CD4-positive, alpha-beta T cell treated with Interleukin-15 for 1 hour (primary cell): ENCODE measurements at regions not wholly inside any gene's neighbourhood (a gene's known extent, or its start where the extent isn't known, plus 50 kb on each side); places are given as distances from the start of the nearest gene placed in this dataset.
"Not testable (repeated sequence)": the region's sequence is repeated elsewhere in the genome, so short reads cannot be mapped to it uniquely, and the experiment has no call there.

Source experiments
- DNase-seq: peaks from one replicate; pipeline ENCODE4 v3.0.0-alpha.2; 2020

DNA sequence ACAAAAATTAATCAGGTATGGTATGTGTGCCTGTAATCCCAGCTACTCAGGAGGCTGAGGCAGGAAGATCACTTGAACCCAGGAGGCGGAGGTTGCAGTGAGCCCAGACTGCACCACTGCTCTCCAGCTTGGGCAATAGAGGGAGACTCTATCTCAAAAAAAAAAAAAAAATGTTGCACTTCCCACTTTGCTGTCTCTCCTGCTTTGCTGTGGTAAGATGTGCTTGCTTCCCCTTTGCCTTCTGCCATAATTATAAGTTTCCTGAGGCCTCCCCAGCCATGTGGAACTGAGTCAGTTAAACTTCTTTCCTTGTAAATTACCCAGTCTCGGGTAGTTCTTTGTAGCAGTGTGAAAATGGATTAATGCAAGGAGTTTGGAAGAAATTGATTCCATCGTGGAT, 120.3 kb upstream of the CFAP20DC start:
- not testable (repeated sequence) for DNase-seq

GRCh38 chr3:59167756-59168155, 117.9 kb upstream of the CFAP20DC start:
- DNase-seq: no peak

DNA sequence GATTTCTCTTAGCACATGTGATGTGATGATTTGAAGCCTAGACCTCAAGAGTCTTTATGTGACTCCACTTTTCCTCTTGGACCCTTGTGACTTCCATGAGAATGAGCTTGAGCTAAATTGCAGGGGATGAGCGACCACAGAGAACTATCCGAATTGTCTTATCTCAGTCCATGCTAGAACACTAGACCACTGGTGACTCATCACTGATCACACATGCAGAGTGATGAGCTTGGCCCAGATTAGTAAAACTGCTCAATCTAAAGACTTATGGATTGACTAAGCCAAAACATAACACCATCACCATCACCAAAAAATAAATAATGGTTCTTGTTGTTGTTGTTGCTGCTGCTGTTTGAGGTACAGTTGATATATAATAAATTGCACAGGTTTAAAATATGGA, 114.1 kb upstream of the CFAP20DC start:
- no peak for DNase-seq

DNA sequence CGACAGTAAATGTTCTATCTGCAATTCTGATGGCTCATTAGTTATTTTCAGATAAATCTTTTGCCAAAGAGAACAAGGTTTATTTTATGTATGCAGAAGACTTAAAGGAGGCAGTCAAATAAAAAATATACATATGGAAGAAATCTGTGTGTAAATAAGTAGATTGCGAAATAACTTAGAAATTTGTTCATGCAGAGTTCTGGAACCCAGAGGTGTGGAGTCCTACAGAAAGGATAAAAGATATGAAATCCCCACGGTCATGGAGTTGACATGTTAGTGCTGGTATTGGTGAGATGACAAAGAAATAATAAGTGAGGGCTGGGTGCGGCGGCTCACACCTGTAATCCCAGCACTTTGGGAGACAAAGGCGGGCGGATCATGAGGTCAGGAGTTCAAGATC, 111.2 kb upstream of the CFAP20DC start:
- no peak for DNase-seq

DNA sequence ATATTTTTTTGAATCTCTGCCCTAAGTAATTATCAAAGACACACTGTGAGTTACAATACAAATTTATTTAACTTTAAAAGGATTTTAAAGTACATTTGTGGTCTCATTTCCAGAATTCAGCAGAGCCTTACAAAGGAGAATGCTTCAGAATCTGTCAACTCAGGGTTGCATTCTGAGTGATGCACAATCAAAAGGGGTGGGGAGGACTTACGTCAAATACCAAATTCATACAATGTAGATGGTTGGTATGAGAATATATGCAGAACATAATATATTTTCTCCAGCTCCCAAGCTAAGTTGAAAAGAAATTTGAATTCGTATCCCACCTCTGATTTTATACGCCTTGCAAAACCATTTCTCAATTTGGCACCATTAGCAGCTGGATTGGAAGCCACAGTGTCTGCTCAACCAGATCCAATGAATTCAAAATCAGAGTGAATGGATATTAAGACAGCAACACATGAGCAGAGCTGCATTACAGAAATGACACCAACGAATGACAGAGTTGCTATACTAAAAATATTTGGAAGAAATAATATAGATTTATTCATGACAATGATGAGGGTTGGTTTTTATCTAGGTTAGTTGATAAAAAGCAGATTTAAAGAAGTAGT, 110.4 kb upstream of the CFAP20DC start:
- no peak for DNase-seq

- no peak for DNase-seq
Observed at GRCh38 chr3:59153648-59154047, 103.8 kb upstream of the CFAP20DC start.

DNA sequence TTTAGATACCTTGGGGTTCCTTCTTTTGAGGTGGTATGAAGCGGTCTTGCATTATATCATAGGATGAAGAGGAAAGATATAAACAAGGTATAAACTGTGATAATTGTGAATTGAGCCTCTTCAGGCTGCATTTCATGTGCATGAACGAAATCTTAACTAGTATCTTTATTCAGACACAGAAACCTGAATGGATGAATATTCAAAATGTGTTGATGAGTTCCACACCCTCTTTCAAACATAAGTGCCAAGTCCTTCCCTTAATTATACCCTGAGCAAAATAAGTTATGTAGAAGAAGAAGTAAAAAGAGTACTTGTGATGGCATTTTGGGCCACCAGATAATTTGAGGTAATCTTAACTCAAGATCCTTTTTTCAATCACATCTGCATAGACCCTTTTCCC, 103.1 kb upstream of the CFAP20DC start:
- no peak for DNase-seq

GRCh38 chr3:59150039-59150438, 100.2 kb upstream of the CFAP20DC start:
- no peak for DNase-seq

- no peak for DNase-seq
Observed at GRCh38 chr3:59149166-59149565, 99.3 kb upstream of the CFAP20DC start.

DNA sequence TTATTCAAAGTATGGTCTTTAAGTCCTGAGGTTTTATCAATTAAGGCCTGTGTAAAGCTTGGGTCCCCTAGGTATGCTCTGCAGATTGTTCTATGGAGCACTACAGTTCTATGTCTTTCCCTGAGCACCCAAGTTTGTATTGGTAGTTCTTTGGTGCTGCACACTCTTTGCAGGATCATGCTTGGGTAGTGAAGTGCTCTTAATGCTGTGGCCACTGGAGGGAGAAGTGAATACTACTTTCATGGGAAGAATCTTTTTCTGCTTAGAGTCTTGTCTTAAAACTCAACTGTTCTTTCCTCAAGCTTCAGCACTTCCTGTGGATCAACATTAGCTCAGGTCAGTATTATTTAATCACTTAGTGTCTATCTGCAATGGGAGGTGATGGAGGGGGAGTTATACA, 93.6 kb upstream of the CFAP20DC start:
- no peak for DNase-seq

GRCh38 chr3:59142556-59142955, 92.7 kb upstream of the CFAP20DC start:
- DNase-seq: no peak

DNA sequence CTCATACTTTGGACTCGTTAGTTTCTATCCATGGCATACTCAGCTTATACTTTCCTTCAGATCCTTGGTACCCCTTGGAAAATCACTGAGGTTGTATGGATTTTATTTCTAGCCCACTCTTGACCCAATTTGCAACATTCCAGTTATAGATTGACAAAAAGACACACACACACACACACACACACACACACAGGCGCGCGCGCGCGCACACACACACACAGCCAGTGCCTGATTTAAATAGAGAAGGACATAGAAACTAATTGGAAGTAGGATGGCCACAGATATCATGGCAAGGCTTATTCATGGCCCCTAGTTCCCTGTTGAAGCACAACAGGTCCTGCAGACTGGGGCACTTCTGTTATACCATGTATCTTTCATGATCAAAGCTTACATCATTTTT, 89.1 kb upstream of the CFAP20DC start:
- no peak for DNase-seq

DNA sequence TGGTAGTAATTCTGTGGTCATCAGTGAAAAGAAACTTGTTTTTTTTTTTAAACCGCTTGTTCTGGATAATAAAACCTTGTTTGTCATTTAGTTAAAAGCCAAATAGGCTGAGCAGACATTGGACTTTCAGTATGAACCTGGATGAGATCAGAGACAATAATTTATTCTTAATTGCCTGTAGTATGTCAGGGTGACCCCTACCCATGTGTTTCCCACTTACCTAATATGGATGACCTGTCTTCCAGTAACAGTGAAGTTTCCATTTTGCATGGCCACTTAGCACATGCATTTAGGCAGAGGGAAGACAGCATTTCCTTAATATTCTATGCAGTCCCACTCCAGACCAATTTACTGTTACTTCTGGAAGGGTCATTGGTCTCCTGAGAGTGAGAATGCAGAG, 87.6 kb upstream of the CFAP20DC start:
- DNase-seq: no peak

GRCh38 chr3:59136081-59136480, 86.3 kb upstream of the CFAP20DC start:
- no peak for DNase-seq

GRCh38 chr3:59135096-59135495, 85.3 kb upstream of the CFAP20DC start:
- DNase-seq: no peak

GRCh38 chr3:59133311-59133710, 83.5 kb upstream of the CFAP20DC start:
- no peak for DNase-seq

DNA sequence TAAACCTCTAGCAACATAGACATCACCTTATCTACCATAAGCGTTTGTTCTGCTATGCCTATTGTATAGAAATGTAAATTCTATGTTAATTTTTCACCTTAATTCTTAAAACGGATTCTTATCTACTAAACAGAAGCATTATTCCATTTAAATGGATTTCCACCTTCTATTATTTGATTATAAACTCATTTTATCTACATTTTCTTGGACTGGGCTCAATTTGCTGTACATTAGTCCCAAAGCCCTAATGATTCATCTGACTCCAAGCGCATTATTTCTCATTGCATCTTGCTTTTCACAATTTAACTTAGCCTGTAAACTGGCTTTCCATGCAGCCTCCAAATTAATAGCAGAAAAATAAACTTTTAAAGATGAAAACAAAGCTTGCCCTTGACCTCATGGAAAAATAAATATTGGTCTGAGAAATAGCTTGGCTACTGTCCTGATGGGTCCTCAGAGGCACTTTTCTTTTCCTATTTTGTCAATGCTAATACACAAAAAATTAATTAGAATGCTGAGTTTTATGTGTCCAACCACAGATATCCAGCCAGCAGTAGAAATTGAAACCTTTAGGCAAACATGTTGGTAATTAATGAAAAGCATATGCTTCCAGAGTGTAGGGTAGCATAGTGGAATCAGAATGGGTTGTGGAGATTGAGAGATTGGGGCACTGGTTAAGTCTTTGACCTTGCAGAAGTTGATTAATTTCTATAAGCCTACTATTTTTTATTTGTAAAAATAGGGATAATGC, 81.4 kb upstream of the CFAP20DC start:
- DNase-seq: no peak

- no peak for DNase-seq
Observed at GRCh38 chr3:59128685-59129084, 78.9 kb upstream of the CFAP20DC start.

DNA sequence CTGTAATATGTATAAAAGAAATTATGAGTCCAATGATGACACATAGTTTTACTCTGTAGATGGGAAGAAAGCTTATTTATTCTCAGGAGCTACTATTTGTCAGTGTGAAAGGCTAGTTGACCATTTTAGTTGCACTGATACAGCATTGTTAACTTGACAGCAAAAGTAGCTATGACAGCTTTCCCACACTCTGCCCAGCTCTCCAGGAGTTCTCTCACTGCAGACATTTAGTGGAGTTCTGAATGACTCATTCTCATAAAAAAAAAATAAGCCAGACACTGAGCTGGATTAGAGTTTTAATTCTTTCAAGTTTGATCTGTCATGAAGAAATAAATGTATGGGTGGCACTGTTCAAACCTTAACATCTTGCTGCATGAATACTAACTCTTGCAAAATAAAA, 77.2 kb upstream of the CFAP20DC start:
- DNase-seq: no peak

DNA sequence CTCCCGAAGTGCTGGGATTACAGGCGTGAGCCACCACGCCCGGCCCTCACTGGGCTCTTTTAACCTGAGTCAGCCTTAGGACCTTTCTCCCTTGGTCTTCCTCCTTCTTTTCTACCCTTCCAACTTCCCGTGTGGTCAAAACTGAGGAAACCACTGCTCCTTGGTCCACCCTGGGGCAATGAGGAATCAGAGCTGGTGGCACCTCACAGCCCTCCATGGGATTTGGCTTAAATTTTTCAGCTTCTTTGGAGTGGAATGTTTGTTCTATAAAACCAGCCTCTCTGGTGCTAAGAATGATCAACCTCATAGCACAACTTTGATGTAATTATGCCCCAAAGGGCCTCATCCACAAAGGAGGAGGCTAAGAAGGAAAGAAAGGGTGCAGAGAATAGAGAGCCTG, 76.6 kb upstream of the CFAP20DC start:
- DNase-seq: no peak

GRCh38 chr3:59121346-59122144, 71.7 kb upstream of the CFAP20DC start:
- no peak for DNase-seq

DNA sequence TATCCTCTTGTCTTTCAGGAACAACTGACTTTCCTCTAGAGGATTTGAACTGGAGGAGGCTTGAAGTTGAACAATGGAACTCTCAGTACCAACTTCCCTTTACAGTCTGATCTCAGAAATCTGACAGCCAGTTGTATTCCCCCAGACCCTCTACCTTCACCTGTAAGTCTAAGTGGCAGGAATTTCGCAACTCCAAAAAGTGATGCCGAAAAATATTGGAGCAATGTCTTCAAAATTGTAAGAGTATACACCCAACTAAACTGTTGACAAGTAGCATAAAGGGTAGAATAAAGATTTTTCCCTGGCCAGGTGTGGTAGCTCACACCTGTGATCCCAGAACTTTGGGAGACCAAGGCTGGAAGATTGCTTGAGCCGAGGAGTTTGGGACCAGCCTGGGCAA, 69.1 kb upstream of the CFAP20DC start:
- no peak for DNase-seq

- no peak for DNase-seq
Observed at GRCh38 chr3:59117396-59117795, 67.6 kb upstream of the CFAP20DC start.

- no peak for DNase-seq
Observed at GRCh38 chr3:59116233-59116537, 66.4 kb upstream of the CFAP20DC start.
